ENCODE measurements at regions not wholly inside any gene's neighbourhood (a gene's known extent, or its start where the extent isn't known, plus 50 kb on each side); places are given as distances from the start of the nearest gene placed in this dataset.

- peaks cover 22% of the 10 kb centered on the region for H3K4me1 ChIP-seq (ENCODE audit: insufficient read depth, low read length)
- no peak overlapping the region for H3K4me2 ChIP-seq (ENCODE audit: low read depth, low read length)
- BruUV-seq (replicated peaks), result no TSS peak
- ChIA-PET POLR2A (no interaction called here), CTCF (ENCODE audit: low intra/inter-chr PET ratio, low total read pairs) (no interaction called here)
- ATAC-seq (no peak), FAIRE-seq (no peak), DNase-seq (ENCODE audit: low spot score) (no peak)
- peak; percentile 30; the same call in 1 of the 2 replicates for TF ChIP-seq MNT (IDR thresholded peaks at IDR 0.05)
- no peak for TF ChIP-seq RFX3 (CRISPR knock-in tag; IDR thresholded peaks at IDR 0.05)
- TF ChIP-seq ZNF143 (CRISPR knock-in tag; IDR thresholded peaks at IDR 0.05), result no peak
- no peaks in the 10 kb centered on the region for H3K79me2 ChIP-seq (ENCODE audit: insufficient read depth, low read length)
- H4K20me1 ChIP-seq (ENCODE audit: insufficient read depth, low read length), result no peaks in the 10 kb centered on the region
- H3K9me3 ChIP-seq (ENCODE audit: low read length), result no peaks in the 10 kb centered on the region
- no peaks in the 10 kb centered on the region for H3K36me3 ChIP-seq (replicated peaks in 1 of 2; ENCODE audit: control insufficient read depth in 1 of 2, insufficient read depth in 2 of 2, low read length in 2 of 2)
- no peak overlapping the region for H3K27ac ChIP-seq (ENCODE audit: extremely low read length, insufficient read depth, low read length)
- no peak overlapping the region for H2AFZ ChIP-seq (ENCODE audit: low read length)
- in situ Hi-C loops (cut with HindIII; ENCODE audit: extremely low pct_ligation_motif_present, low pct_unique_long_range_greater_than_20kb) (no loop called here), intact Hi-C loops (cut with micrococcal nuclease; ENCODE audit: unreplicated experiment) (no loop called here)
- peaks cover 0 to 33% of the 10 kb centered on the region in 2 experiments; a peak in 2 of 5 replicates for H3K27me3 ChIP-seq (ENCODE audit: control insufficient read depth in 1 of 2, insufficient read depth in 2 of 2, low read length in 2 of 2)
- no peak overlapping the region for H3K4me3 ChIP-seq (replicated peaks in 1 of 3; ENCODE audit: insufficient read depth in 1 of 3, low read depth in 2 of 3, low read length in 3 of 3)
- WGBS (ENCODE audit: low lambda C conversion rate), result 74% methylated on average over 20 of the region's 20 CpGs
- no peak overlapping the region for H3K9ac ChIP-seq (ENCODE audit: insufficient read depth, low read depth, low read length)
These were observed 190.1 kb downstream of the FAM43A start for GRCh38 chr3:194875581-194876402.

GRCh38 chr3:194876403-194877095 is 190.9 kb downstream of the FAM43A start:
- H3K9ac ChIP-seq (ENCODE audit: insufficient read depth, low read depth, low read length), result no peak overlapping the region
- intact Hi-C loops (cut with micrococcal nuclease; ENCODE audit: unreplicated experiment) (no loop called here), in situ Hi-C loops (cut with HindIII; ENCODE audit: extremely low pct_ligation_motif_present, low pct_unique_long_range_greater_than_20kb) (no loop called here)
- H4K20me1 ChIP-seq (ENCODE audit: insufficient read depth, low read length), result no peaks in the 10 kb centered on the region
- H2AFZ ChIP-seq (ENCODE audit: low read length), result no peak overlapping the region
- no peaks in the 10 kb centered on the region for H3K79me2 ChIP-seq (ENCODE audit: insufficient read depth, low read length)
- no peak for ATAC-seq
- H3K36me3 ChIP-seq (replicated peaks in 1 of 2; ENCODE audit: control insufficient read depth in 1 of 2, insufficient read depth in 2 of 2, low read length in 2 of 2), result no peaks in the 10 kb centered on the region
- H3K9me3 ChIP-seq (ENCODE audit: low read length), result no peaks in the 10 kb centered on the region
- peaks cover 15% of the 10 kb centered on the region for H3K4me1 ChIP-seq (ENCODE audit: insufficient read depth, low read length)
- H3K4me2 ChIP-seq (ENCODE audit: low read depth, low read length), result no peak overlapping the region
- 26% methylated on average over 12 of the region's 12 CpGs for WGBS (ENCODE audit: low lambda C conversion rate)
- H3K27ac ChIP-seq (ENCODE audit: extremely low read length, insufficient read depth, low read length), result no peak overlapping the region
- no peak overlapping the region for H3K4me3 ChIP-seq (replicated peaks in 1 of 3; ENCODE audit: insufficient read depth in 1 of 3, low read depth in 2 of 3, low read length in 3 of 3)
- DNase-seq (ENCODE audit: low spot score), result no peak
- BruUV-seq (replicated peaks), result no TSS peak
- ChIA-PET POLR2A (no interaction called here), CTCF (ENCODE audit: low intra/inter-chr PET ratio, low total read pairs) (no interaction called here)
- no peak for FAIRE-seq
- peaks cover 0 to 37% of the 10 kb centered on the region in 2 experiments; a peak in 3 of 5 replicates for H3K27me3 ChIP-seq (ENCODE audit: control insufficient read depth in 1 of 2, insufficient read depth in 2 of 2, low read length in 2 of 2)
- TF ChIP-seq TFE3 (CRISPR knock-in tag; IDR thresholded peaks at IDR 0.05) (no peak), KDM5A (IDR thresholded peaks at IDR 0.05; ENCODE audit: borderline replicate concordance, low read length) (no peak), NR2C2 (CRISPR knock-in tag; IDR thresholded peaks at IDR 0.05; ENCODE audit: borderline replicate concordance) (no peak), ZNF782 (CRISPR knock-in tag; IDR thresholded peaks at IDR 0.05; ENCODE audit: borderline replicate concordance) (no peak), CREM (IDR thresholded peaks at IDR 0.05) (no peak), CREM (CRISPR knock-in tag; IDR thresholded peaks at IDR 0.05) (no peak), PHF8 (CRISPR knock-in tag; IDR thresholded peaks at IDR 0.05) (no peak), RXRB (CRISPR knock-in tag; IDR thresholded peaks at IDR 0.05; ENCODE audit: borderline replicate concordance) (no peak)
- TF ChIP-seq, protein P1, sequence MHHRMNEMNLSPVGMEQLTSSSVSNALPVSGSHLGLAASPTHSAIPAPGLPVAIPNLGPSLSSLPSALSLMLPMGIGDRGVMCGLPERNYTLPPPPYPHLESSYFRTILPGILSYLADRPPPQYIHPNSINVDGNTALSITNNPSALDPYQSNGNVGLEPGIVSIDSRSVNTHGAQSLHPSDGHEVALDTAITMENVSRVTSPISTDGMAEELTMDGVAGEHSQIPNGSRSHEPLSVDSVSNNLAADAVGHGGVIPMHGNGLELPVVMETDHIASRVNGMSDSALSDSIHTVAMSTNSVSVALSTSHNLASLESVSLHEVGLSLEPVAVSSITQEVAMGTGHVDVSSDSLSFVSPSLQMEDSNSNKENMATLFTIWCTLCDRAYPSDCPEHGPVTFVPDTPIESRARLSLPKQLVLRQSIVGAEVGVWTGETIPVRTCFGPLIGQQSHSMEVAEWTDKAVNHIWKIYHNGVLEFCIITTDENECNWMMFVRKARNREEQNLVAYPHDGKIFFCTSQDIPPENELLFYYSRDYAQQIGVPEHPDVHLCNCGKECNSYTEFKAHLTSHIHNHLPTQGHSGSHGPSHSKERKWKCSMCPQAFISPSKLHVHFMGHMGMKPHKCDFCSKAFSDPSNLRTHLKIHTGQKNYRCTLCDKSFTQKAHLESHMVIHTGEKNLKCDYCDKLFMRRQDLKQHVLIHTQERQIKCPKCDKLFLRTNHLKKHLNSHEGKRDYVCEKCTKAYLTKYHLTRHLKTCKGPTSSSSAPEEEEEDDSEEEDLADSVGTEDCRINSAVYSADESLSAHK (CRISPR knock-in tag; IDR thresholded peaks at IDR 0.05; ENCODE audit: borderline replicate concordance), result no peak
